ENCODE measurements at regions not wholly inside any gene's neighbourhood (a gene's known extent, or its start where the extent isn't known, plus 50 kb on each side); places are given as distances from the start of the nearest gene placed in this dataset.

- TF ChIP-seq, protein P1, sequence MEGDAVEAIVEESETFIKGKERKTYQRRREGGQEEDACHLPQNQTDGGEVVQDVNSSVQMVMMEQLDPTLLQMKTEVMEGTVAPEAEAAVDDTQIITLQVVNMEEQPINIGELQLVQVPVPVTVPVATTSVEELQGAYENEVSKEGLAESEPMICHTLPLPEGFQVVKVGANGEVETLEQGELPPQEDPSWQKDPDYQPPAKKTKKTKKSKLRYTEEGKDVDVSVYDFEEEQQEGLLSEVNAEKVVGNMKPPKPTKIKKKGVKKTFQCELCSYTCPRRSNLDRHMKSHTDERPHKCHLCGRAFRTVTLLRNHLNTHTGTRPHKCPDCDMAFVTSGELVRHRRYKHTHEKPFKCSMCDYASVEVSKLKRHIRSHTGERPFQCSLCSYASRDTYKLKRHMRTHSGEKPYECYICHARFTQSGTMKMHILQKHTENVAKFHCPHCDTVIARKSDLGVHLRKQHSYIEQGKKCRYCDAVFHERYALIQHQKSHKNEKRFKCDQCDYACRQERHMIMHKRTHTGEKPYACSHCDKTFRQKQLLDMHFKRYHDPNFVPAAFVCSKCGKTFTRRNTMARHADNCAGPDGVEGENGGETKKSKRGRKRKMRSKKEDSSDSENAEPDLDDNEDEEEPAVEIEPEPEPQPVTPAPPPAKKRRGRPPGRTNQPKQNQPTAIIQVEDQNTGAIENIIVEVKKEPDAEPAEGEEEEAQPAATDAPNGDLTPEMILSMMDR (IDR thresholded peaks at IDR 0.05; ENCODE audit: extremely low read depth, insufficient read depth, missing control alignments) = no peak
- in situ Hi-C loops (cut with MboI; ENCODE audit: low pct_unique_long_range_greater_than_20kb, low sequenced_read_pairs, unreplicated experiment) = no loop called here
- DNase-seq (ENCODE audit: low spot score) = no peak
These were observed 487.0 kb downstream of the PDHA2 start for GRCh38 chr4:96326846-96327245.

DNA sequence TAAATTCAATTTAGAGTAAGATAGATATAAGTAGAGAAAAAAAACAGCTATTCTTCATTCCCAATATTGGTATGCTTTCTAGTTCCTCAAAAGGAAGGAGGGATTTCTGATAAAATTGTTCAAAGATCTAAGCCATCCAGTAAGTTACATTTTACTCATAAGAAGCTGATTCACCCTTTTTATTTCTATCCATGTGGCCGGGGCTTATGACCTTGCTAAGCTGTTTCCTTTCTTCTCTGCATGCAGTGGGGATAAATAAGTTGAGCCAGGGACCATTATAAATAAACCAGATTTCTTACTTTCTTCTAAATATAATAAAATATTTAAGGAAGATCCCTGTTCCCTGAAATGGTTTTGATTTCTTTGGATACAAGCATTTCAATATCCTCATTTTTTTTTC is 502.3 kb downstream of the PDHA2 start:
- no peak for DNase-seq (ENCODE audit: low spot score)
- in situ Hi-C loops (cut with MboI; ENCODE audit: low pct_unique_long_range_greater_than_20kb, low sequenced_read_pairs, unreplicated experiment) = no loop called here

GRCh38 chr4:96342790-96343455 is 503.0 kb downstream of the PDHA2 start:
- in situ Hi-C loops (cut with MboI; ENCODE audit: low pct_unique_long_range_greater_than_20kb, low sequenced_read_pairs, unreplicated experiment) = no loop called here
- TF ChIP-seq, protein P1 (IDR thresholded peaks at IDR 0.05; ENCODE audit: extremely low read depth, insufficient read depth, missing control alignments) = no peak
- DNase-seq (ENCODE audit: low spot score) = no peak

More for the DNA sequence above, 502.3 kb downstream of the PDHA2 start:
- TF ChIP-seq, protein P1 (IDR thresholded peaks at IDR 0.05; ENCODE audit: extremely low read depth, insufficient read depth, missing control alignments) = no peak

- TF ChIP-seq, protein P1 (IDR thresholded peaks at IDR 0.05; ENCODE audit: extremely low read depth, insufficient read depth, missing control alignments) = no peak
- DNase-seq (ENCODE audit: low spot score) = no peak
- in situ Hi-C loops (cut with MboI; ENCODE audit: low pct_unique_long_range_greater_than_20kb, low sequenced_read_pairs, unreplicated experiment) = no loop called here
These were observed 503.9 kb downstream of the PDHA2 start for GRCh38 chr4:96343836-96344235.

GRCh38 chr4:96347582-96347981 is 507.7 kb downstream of the PDHA2 start:
- in situ Hi-C loops (cut with MboI; ENCODE audit: low pct_unique_long_range_greater_than_20kb, low sequenced_read_pairs, unreplicated experiment) = no loop called here
- TF ChIP-seq, protein P1 (IDR thresholded peaks at IDR 0.05; ENCODE audit: extremely low read depth, insufficient read depth, missing control alignments) = no peak

DNA sequence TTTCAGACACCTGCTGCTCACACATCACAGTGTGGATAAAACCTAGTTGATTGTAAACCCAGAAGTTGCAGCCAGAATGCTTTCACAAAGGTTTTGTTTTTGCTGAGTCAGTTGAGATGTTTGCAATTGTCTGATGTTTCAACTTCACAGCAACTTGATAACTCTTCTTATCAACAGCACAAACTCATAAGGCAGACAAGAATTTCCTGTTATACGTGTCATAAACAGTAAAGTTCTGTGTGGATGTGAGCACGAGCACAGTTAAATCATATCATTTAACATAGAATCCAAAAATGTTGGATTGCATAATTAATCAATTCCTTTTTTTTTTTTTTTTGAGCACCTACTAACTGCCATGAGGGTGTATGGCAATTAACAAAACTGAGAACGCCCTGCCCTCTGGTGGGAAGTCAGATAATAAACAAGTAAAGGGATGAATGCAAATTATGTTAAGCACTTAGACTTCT is 512.2 kb downstream of the PDHA2 start:
- no peak for DNase-seq (ENCODE audit: low spot score)
- TF ChIP-seq, protein P1 (IDR thresholded peaks at IDR 0.05; ENCODE audit: extremely low read depth, insufficient read depth, missing control alignments) = peak; percentile 26
- in situ Hi-C loops (cut with MboI; ENCODE audit: low pct_unique_long_range_greater_than_20kb, low sequenced_read_pairs, unreplicated experiment) = no loop called here

More at GRCh38 chr4:96347582-96347981, 507.7 kb downstream of the PDHA2 start:
- DNase-seq (ENCODE audit: low spot score) = no peak
